HG02973 (cell line): ENCODE measurements at regions not wholly inside any gene's neighbourhood (a gene's known extent, or its start where the extent isn't known, plus 50 kb on each side); places are given as distances from the start of the nearest gene placed in this dataset.
"Not testable (repeated sequence)": the region's sequence is repeated elsewhere in the genome, so short reads cannot be mapped to it uniquely, and the experiment has no call there.

ENCODE experiments used
- ATAC-seq: cut with Tn5 transposase; IDR thresholded peaks from one replicate; pipeline ENCODE4 v1.9.1; 2021; ENCODE audit warnings: moderate library complexity; ENCODE audit not compliant: unreplicated experiment

GRCh38 chr7:81155654-81156373 is 237.0 kb upstream of the SEMA3C start:
- no peak for ATAC-seq

GRCh38 chr7:81154565-81154964 is 235.7 kb upstream of the SEMA3C start:
- ATAC-seq = no peak

- ATAC-seq = not testable (repeated sequence)
Observed at GRCh38 chr7:81152925-81153324, 234.1 kb upstream of the SEMA3C start.

GRCh38 chr7:81150951-81151361 is 232.1 kb upstream of the SEMA3C start:
- ATAC-seq = no peak

DNA sequence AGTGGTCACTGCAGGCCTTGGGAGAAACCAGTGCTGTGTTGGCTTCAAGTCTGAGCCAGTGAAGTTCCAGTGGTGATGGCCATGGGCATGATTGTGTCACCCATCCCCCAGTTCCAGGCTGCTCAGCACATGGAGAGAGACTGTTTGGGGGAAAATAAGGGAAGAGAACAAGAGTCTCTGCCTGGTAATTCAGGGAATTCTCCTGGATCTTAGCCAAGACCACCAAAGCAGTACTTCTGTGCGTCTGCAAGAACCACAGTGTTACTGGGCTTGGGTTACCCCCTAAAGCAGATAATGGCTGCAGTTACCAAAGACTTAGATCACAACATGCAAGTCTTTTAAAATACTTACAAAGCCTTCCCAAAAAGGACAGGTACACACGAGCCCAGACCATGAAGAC is 225.0 kb upstream of the SEMA3C start:
- ATAC-seq = no peak

- ATAC-seq = not testable (repeated sequence)
Observed at GRCh38 chr7:81141257-81142205, 222.7 kb upstream of the SEMA3C start.

- ATAC-seq = no peak
Observed at GRCh38 chr7:81140775-81141174, 221.9 kb upstream of the SEMA3C start.

DNA sequence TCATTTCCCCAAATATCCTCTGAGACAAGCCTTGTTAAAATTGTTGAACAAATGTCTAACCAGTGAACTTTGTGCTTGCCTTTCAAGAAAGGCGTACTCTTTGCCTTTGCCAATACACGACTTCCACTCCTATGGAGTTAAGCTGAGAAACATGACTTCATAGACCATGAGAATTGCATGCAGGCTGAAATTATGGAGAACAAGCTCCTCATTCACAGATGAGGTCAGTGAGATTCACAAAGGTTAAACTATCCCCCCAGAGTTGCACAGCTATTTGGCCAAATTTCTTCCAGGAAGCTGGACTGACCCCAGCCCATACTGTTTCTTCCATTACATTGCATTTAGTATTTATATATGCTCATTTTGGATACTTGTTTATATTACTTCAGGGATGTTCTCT is 221.4 kb upstream of the SEMA3C start:
- ATAC-seq = no peak

GRCh38 chr7:81138870-81139269 is 220.0 kb upstream of the SEMA3C start:
- ATAC-seq = no peak

DNA sequence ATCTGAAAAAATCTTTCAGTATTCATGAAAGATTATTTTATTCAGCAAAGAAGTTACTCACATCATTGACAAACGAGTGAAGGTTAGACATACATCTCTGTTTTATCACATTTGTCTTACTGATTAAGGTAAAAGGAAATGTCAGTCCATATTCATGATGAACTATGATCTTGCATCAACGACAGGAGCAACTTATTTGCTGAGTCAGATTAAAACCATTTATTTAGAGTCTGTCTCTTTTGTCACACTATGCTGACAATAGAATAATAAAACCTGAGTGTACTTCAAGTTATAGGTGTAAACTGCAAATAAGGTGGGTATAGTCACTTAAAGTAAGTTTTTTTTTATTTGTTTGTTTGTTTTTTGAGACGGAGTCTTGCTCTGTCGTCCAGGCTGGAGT is 216.5 kb upstream of the SEMA3C start:
- no peak for ATAC-seq

DNA sequence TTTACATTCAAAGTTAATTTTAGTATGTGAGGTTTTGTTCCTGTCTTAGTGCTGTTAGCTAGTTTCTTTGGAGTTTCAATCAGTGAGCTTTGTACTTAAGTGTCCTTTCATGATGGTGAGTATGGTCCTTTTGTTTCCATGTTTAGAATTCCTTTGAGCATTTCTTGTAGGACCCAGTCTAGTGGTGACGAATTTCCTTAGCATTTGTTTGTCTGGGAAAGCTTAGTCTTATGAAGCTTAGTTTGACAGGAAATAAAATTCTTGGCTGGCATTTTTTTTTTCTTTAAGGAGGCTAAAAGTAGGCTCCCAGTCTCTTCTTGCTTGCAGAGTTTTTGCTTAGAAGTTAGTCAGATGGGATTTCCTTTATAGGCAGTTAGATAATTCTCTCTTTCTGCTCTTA is 209.2 kb upstream of the SEMA3C start:
- ATAC-seq = no peak

DNA sequence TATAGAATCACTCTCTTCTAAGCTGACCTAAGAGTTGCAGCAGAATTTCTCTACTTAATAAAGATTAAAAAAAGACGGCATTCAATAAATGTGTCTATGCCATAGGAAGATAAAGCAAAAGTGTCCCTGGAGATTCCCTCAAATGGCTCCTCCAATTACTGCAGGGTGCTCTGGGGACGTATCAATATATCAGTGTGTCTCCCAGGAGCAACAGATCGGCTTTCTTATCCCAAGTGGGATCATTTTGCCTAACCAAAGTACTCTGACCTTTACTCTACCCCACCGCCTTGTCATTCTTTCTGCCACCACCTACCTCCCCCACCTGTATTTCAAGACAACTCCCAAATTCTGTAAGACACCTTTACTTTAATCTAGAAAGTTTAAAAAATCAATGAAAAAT is 202.0 kb upstream of the SEMA3C start:
- ATAC-seq = no peak

DNA sequence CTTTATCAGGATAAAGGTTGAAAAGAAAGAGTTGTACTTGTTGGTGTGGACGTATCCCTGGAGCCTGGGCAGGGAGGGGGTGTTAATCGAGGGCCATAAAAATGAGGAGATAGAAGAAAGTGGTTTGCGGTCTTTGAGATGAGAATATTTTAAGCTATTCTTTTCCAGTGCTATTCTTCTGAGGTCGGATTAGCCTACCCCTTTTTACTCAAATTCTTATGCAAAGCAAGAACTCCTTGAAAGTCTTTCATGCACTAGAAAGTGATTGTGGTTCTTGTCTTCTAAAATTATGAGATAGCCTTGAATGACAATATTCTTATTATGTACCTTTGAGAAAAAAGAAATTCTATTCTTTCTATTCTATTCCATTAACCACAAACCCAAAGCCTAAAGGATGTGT is 201.3 kb upstream of the SEMA3C start:
- ATAC-seq = no peak

DNA sequence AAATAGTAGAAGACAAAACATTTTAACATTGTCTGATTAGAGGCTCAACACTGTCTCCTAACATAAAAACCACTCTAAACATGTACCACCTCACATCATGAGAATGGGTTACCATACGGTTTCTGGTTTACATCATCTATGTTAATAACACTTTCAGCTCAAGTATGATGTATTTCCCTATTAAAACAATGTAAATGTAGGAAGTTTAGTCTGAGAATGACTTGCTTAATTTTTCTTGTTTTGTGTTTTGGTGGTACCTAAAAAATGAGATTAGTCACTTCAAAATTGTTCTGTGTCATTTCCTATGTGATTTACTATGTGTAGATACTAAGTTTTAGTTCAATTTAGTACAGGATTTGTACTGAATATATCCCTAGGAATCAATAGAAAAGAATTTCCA is 195.8 kb upstream of the SEMA3C start:
- no peak for ATAC-seq

- ATAC-seq = no peak
Observed at GRCh38 chr7:81112731-81113130, 193.9 kb upstream of the SEMA3C start.

DNA sequence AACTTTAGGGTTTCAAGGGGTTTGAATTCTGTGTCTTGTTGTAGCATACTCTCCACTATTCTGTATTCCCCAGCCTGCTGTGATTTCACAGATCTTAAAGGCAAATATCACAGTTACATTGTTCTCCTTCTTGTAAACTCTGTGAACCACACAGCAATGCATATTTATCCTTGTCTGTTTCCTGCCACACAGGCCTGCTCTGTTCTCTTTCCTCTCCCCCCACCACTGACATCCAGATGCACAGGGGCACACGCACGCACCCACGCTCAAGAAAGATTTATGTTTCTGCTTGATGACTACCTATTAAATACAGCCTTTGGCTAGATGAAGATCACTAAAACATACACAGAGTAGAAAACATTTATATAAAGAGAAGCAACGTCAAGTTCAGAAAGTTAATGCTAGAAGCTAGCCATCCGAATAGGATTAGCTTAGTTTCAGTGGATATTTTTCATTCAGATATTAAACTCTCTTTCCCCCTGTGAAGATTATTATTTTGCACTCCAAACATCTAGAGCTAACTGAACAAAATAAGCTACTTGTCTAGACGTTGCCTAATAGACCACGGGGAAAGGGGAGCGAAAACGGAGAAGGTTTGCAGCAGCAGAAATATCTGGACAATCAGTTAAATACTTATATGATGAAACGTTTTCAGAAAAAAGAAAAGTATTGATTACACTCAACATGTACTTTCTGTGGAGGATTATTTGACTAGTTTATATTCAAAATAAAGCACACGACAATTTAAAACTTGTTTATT is 193.1 kb upstream of the SEMA3C start:
- ATAC-seq = no peak

- no peak for ATAC-seq
Observed at GRCh38 chr7:81111358-81111757, 192.5 kb upstream of the SEMA3C start.

DNA sequence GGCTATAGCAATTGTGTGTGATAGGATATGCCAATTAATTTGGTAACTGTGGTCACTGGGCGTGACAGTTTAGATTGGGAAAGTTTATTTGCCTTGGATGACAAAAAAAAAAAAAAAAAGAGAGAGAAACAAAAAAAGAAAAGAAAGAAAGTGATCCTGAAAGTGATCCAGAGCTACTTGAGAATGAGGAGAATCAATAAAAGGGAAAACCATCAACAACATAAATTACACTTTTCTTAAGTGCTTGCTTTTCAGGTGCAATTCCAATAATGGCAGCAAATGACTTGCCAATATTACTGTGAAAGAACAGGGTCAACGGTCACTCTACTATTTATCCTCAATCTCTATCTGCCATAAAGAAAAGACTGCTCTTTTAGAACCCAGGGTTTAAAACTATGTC is 191.8 kb upstream of the SEMA3C start:
- ATAC-seq = no peak

GRCh38 chr7:81098213-81098612 is 179.4 kb upstream of the SEMA3C start:
- no peak for ATAC-seq

GRCh38 chr7:81094952-81095351 is 176.1 kb upstream of the SEMA3C start:
- ATAC-seq = no peak

- ATAC-seq = no peak
Observed at GRCh38 chr7:81081616-81082015, 162.8 kb upstream of the SEMA3C start.
